ENCODE measurements at regions not wholly inside any gene's neighbourhood (a gene's known extent, or its start where the extent isn't known, plus 50 kb on each side); places are given as distances from the start of the nearest gene placed in this dataset.

- H3K4me1 Mint-ChIP-seq = no peaks in the 10 kb centered on the region
- no peak overlapping the region for H3K4me3 Mint-ChIP-seq
- peaks cover 5% of the 10 kb centered on the region for H3K9me3 Mint-ChIP-seq
- DNase-seq (ENCODE audit: low spot score in 2 of 2) (no peak), ATAC-seq (ENCODE audit: low read depth) (no peak)
- peaks cover 1% of the 10 kb centered on the region for H3K27me3 Mint-ChIP-seq
- no peaks in the 10 kb centered on the region for H3K36me3 Mint-ChIP-seq
- H3K27ac Mint-ChIP-seq = no peak overlapping the region
Observed at GRCh38 chr5:98503616-98504015, 269.8 kb upstream of the RGMB start.

GRCh38 chr5:98504505-98504904 is 269.0 kb upstream of the RGMB start:
- Mint-ChIP-seq H3K27ac (no peak overlapping the region), H3K4me3 (no peak overlapping the region), H3K9me3 (peaks cover 5% of the 10 kb centered on the region), H3K27me3 (peaks cover 1% of the 10 kb centered on the region), H3K4me1 (no peaks in the 10 kb centered on the region), H3K36me3 (no peaks in the 10 kb centered on the region)
- ATAC-seq (ENCODE audit: low read depth) (no peak), DNase-seq (ENCODE audit: low spot score in 2 of 2) (no peak)

GRCh38 chr5:98510143-98510985 is 263.1 kb upstream of the RGMB start:
- peaks cover 1% of the 10 kb centered on the region for H3K27me3 Mint-ChIP-seq
- peaks cover 5% of the 10 kb centered on the region for H3K9me3 Mint-ChIP-seq
- H3K36me3 Mint-ChIP-seq = no peaks in the 10 kb centered on the region
- no peak for DNase-seq (ENCODE audit: low spot score in 2 of 2)
- no peak overlapping the region for H3K27ac Mint-ChIP-seq
- H3K4me3 Mint-ChIP-seq = no peak overlapping the region
- no peaks in the 10 kb centered on the region for H3K4me1 Mint-ChIP-seq
- no peak for ATAC-seq (ENCODE audit: low read depth)

GRCh38 chr5:98513380-98513779 is 260.1 kb upstream of the RGMB start:
- H3K36me3 Mint-ChIP-seq = no peaks in the 10 kb centered on the region

GRCh38 chr5:98514215-98514614 is 259.2 kb upstream of the RGMB start:
- ATAC-seq (ENCODE audit: low read depth) (no peak), DNase-seq (ENCODE audit: low spot score in 2 of 2) (no peak)
- no peak overlapping the region for H3K27ac Mint-ChIP-seq
- no peak overlapping the region for H3K4me3 Mint-ChIP-seq
- no peaks in the 10 kb centered on the region for H3K9me3 Mint-ChIP-seq
- no peaks in the 10 kb centered on the region for H3K36me3 Mint-ChIP-seq
- H3K4me1 Mint-ChIP-seq = no peaks in the 10 kb centered on the region
- H3K27me3 Mint-ChIP-seq = no peaks in the 10 kb centered on the region

More at GRCh38 chr5:98513380-98513779, 260.1 kb upstream of the RGMB start:
- no peak overlapping the region for H3K27ac Mint-ChIP-seq
- H3K9me3 Mint-ChIP-seq = no peaks in the 10 kb centered on the region
- no peak overlapping the region for H3K4me3 Mint-ChIP-seq
- H3K27me3 Mint-ChIP-seq = no peaks in the 10 kb centered on the region
- no peaks in the 10 kb centered on the region for H3K4me1 Mint-ChIP-seq
- no peak for ATAC-seq (ENCODE audit: low read depth)
- DNase-seq (ENCODE audit: low spot score in 2 of 2) = no peak

- Mint-ChIP-seq H3K27ac (no peak overlapping the region), H3K9me3 (no peaks in the 10 kb centered on the region), H3K27me3 (no peaks in the 10 kb centered on the region), H3K4me3 (no peak overlapping the region), H3K4me1 (no peaks in the 10 kb centered on the region), H3K36me3 (no peaks in the 10 kb centered on the region)
- ATAC-seq (ENCODE audit: low read depth) (no peak), DNase-seq (ENCODE audit: low spot score in 2 of 2) (no peak)
Observed at GRCh38 chr5:98516701-98517100, 256.8 kb upstream of the RGMB start.

GRCh38 chr5:98517560-98518366 is 255.7 kb upstream of the RGMB start:
- Mint-ChIP-seq H3K4me1 (no peaks in the 10 kb centered on the region), H3K36me3 (no peaks in the 10 kb centered on the region), H3K9me3 (no peaks in the 10 kb centered on the region), H3K27ac (no peak overlapping the region), H3K4me3 (no peak overlapping the region), H3K27me3 (no peaks in the 10 kb centered on the region)
- DNase-seq (ENCODE audit: low spot score in 2 of 2) = no peak
- ATAC-seq (ENCODE audit: low read depth) = no peak

GRCh38 chr5:98518754-98519153 is 254.7 kb upstream of the RGMB start:
- Mint-ChIP-seq H3K27me3 (peaks cover 2% of the 10 kb centered on the region), H3K27ac (no peak overlapping the region), H3K4me1 (no peaks in the 10 kb centered on the region), H3K9me3 (no peaks in the 10 kb centered on the region), H3K4me3 (no peak overlapping the region), H3K36me3 (no peaks in the 10 kb centered on the region)
- DNase-seq (ENCODE audit: low spot score in 2 of 2) (no peak), ATAC-seq (ENCODE audit: low read depth) (no peak)

- H3K27me3 Mint-ChIP-seq = peaks cover 2% of the 10 kb centered on the region
- no peaks in the 10 kb centered on the region for H3K4me1 Mint-ChIP-seq
- no peak for DNase-seq (ENCODE audit: low spot score in 2 of 2)
- no peak for ATAC-seq (ENCODE audit: low read depth)
- H3K27ac Mint-ChIP-seq = no peak overlapping the region
- no peaks in the 10 kb centered on the region for H3K9me3 Mint-ChIP-seq
- H3K4me3 Mint-ChIP-seq = no peak overlapping the region
- H3K36me3 Mint-ChIP-seq = no peaks in the 10 kb centered on the region
Observed at GRCh38 chr5:98519571-98519970, 253.9 kb upstream of the RGMB start.

GRCh38 chr5:98521821-98522220 is 251.6 kb upstream of the RGMB start:
- no peak for ATAC-seq (ENCODE audit: low read depth)
- no peaks in the 10 kb centered on the region for H3K36me3 Mint-ChIP-seq
- no peak overlapping the region for H3K27ac Mint-ChIP-seq
- H3K4me1 Mint-ChIP-seq = no peaks in the 10 kb centered on the region
- H3K4me3 Mint-ChIP-seq = no peak overlapping the region
- DNase-seq (ENCODE audit: low spot score in 2 of 2) = no peak
- H3K27me3 Mint-ChIP-seq = peaks cover 2% of the 10 kb centered on the region
- no peaks in the 10 kb centered on the region for H3K9me3 Mint-ChIP-seq

GRCh38 chr5:98524773-98525172 is 248.7 kb upstream of the RGMB start:
- ATAC-seq (ENCODE audit: low read depth) (no peak), DNase-seq (ENCODE audit: low spot score in 2 of 2) (no peak)
- peaks cover 2% of the 10 kb centered on the region for H3K27me3 Mint-ChIP-seq
- H3K4me3 Mint-ChIP-seq = no peak overlapping the region
- H3K9me3 Mint-ChIP-seq = no peaks in the 10 kb centered on the region
- H3K4me1 Mint-ChIP-seq = no peaks in the 10 kb centered on the region
- no peaks in the 10 kb centered on the region for H3K36me3 Mint-ChIP-seq
- no peak overlapping the region for H3K27ac Mint-ChIP-seq

GRCh38 chr5:98527846-98528245 is 245.6 kb upstream of the RGMB start:
- Mint-ChIP-seq H3K27me3 (peaks cover 2% of the 10 kb centered on the region), H3K4me3 (no peak overlapping the region)

GRCh38 chr5:98529321-98529720 is 244.1 kb upstream of the RGMB start:
- no peaks in the 10 kb centered on the region for H3K4me1 Mint-ChIP-seq
- H3K36me3 Mint-ChIP-seq = no peaks in the 10 kb centered on the region
- no peak for DNase-seq (ENCODE audit: low spot score in 2 of 2)
- no peaks in the 10 kb centered on the region for H3K9me3 Mint-ChIP-seq
- no peaks in the 10 kb centered on the region for H3K27me3 Mint-ChIP-seq
- H3K27ac Mint-ChIP-seq = no peak overlapping the region
- H3K4me3 Mint-ChIP-seq = no peak overlapping the region
- no peak for ATAC-seq (ENCODE audit: low read depth)

More at GRCh38 chr5:98527846-98528245, 245.6 kb upstream of the RGMB start:
- Mint-ChIP-seq H3K36me3 (no peaks in the 10 kb centered on the region), H3K4me1 (no peaks in the 10 kb centered on the region), H3K9me3 (no peaks in the 10 kb centered on the region), H3K27ac (no peak overlapping the region)
- no peak for ATAC-seq (ENCODE audit: low read depth)
- no peak for DNase-seq (ENCODE audit: low spot score in 2 of 2)

GRCh38 chr5:98530224-98530623 is 243.2 kb upstream of the RGMB start:
- ATAC-seq (ENCODE audit: low read depth) = no peak
- Mint-ChIP-seq H3K9me3 (no peaks in the 10 kb centered on the region), H3K4me1 (no peaks in the 10 kb centered on the region), H3K27ac (no peak overlapping the region), H3K4me3 (no peak overlapping the region), H3K27me3 (no peaks in the 10 kb centered on the region), H3K36me3 (no peaks in the 10 kb centered on the region)
- DNase-seq (ENCODE audit: low spot score in 2 of 2) = no peak

Data from memory B cell (primary cell).